ENCODE measurements at regions not wholly inside any gene's neighbourhood (a gene's known extent, or its start where the extent isn't known, plus 50 kb on each side); places are given as distances from the start of the nearest gene placed in this dataset.

- no peak for DNase-seq (ENCODE audit: low read depth, low spot score)
- Histone ChIP-seq H3K9me3 (ENCODE audit: control insufficient read depth in 1 of 2, insufficient read depth in 1 of 2, low read depth in 1 of 2, low read length in 2 of 2) (no peaks in the 10 kb centered on the region), H3K4me2 (ENCODE audit: low read length) (no peak overlapping the region), H3K79me2 (ENCODE audit: insufficient read depth, low read length) (no peaks in the 10 kb centered on the region), H3K4me1 (ENCODE audit: control insufficient read depth in 1 of 2, insufficient read depth in 2 of 2, low read length in 2 of 2) (no peaks in the 10 kb centered on the region), H4K20me1 (ENCODE audit: insufficient read depth) (no peaks in the 10 kb centered on the region), H3K36me3 (ENCODE audit: control insufficient read depth in 1 of 2, insufficient read depth in 2 of 2, low read length in 2 of 2) (no peaks in the 10 kb centered on the region), H3K9ac (ENCODE audit: low read length) (no peak overlapping the region), H3K4me3 (replicated peaks in 1 of 2; ENCODE audit: low read depth in 1 of 2, low read length in 2 of 2) (no peak overlapping the region), H3K27me3 (ENCODE audit: insufficient read depth, low read length) (peaks cover 3% of the 10 kb centered on the region; the same call in 1 of the 2 replicates), H3K9me2 (ENCODE audit: insufficient read depth) (no peaks in the 10 kb centered on the region), H2AFZ (ENCODE audit: low read depth, low read length, poor library complexity, severe bottlenecking) (no peak overlapping the region), H3K27ac (ENCODE audit: low read depth, low read length) (no peak overlapping the region)
- ChIA-PET POLR2A (no interaction called here), CTCF (interaction anchor here (1.1 kb wide), 1 partner anchor 12 kb away, joined by 3 read pairs; no protein-coding TSS in a partner anchor), RAD21 (ENCODE audit: low non-redundant PET in 1 of 2, low total read pairs in 2 of 2, uncharacterized antibody in 2 of 2, unreplicated experiment in 2 of 2) (no interaction called here)
- no peak for ATAC-seq
- no TSS peak for BruUV-seq (replicated peaks)
- no peak for TF ChIP-seq TCF7L2 (IDR thresholded peaks at IDR 0.05; ENCODE audit: borderline replicate concordance, extremely low read depth, insufficient read depth, insufficient read length)
- no peak for TF ChIP-seq SIN3A (IDR thresholded peaks at IDR 0.05; ENCODE audit: low read depth)
- TF ChIP-seq SRF (IDR thresholded peaks at IDR 0.05; ENCODE audit: low read depth): no peak
- no peak for TF ChIP-seq SP1 (IDR thresholded peaks at IDR 0.05; ENCODE audit: low read depth)
- no peak for TF ChIP-seq ATF3 (IDR thresholded peaks at IDR 0.05)
- TF ChIP-seq POLR2A (IDR thresholded peaks at IDR 0.05; ENCODE audit: borderline replicate concordance, extremely low read depth, insufficient read depth, insufficient read length): no peak
- no peak for TF ChIP-seq REST (IDR thresholded peaks at IDR 0.05; ENCODE audit: low read depth)
- TF ChIP-seq ELF1 (IDR thresholded peaks at IDR 0.05; ENCODE audit: borderline replicate concordance, low read depth): no peak
- TF ChIP-seq ZFX (IDR thresholded peaks at IDR 0.05): no peak
- TF ChIP-seq POLR2AphosphoS5 (IDR thresholded peaks at IDR 0.05; ENCODE audit: low read depth, low read length): no peak
- TF ChIP-seq EZH2 (IDR thresholded peaks at IDR 0.05): no peak
- intact Hi-C loops (cut with micrococcal nuclease): loop anchor here (5.0 kb wide), 2 partner anchors 75 to 85 kb away; partner anchors contain the start of gene NEDD4L
These were observed 86.8 kb upstream of the NEDD4L start for GRCh38 chr18:57957210-57957609.
